Breast epithelium (tissue), 4 donors: ENCODE measurements at regions not wholly inside any gene's neighbourhood (a gene's known extent, or its start where the extent isn't known, plus 50 kb on each side); places are given as distances from the start of the nearest gene placed in this dataset.

Source experiments
- DNase-seq, 2 donors: peaks; one replicate each; pipeline ENCODE4 v3.0.0-alpha.2; 2019; ENCODE audit warnings: low spot score in 2 of 2
- H3K27ac ChIP-seq, 2 donors: fragments of 200-600 bp; sonication (generic) in 1 of 2; one replicate each; pipeline ENCODE4 v1.5.1; 2016 to 2019; ENCODE audit warnings: mild to moderate bottlenecking in 1 of 2
- H3K27me3 ChIP-seq, 2 donors: fragments of 200-600 bp; sonication (generic) in 1 of 2; one replicate each; pipeline versions ENCODE4 v1.5.1 to v1.6.0; 2017 to 2019; ENCODE audit warnings: control low read depth in 1 of 2, mild to moderate bottlenecking in 1 of 2
- H3K36me3 ChIP-seq: fragments of 200-600 bp; one replicate; pipeline ENCODE4 v1.5.1; 2019
- H3K4me1 ChIP-seq, 2 donors: fragments of 200-600 bp; sonication (generic); one replicate each; pipeline ENCODE4 v1.5.1; 2016 to 2019; ENCODE audit warnings: control low read depth in 1 of 2
- H3K4me3 ChIP-seq, 3 donors: fragments of 200-600 bp; sonication (generic); 1 replicate in 2 of 3; 2 replicates in 1 of 3; pipeline ENCODE4 v1.5.1; 2016 to 2019; ENCODE audit warnings: mild to moderate bottlenecking in 3 of 3, moderate library complexity in 2 of 3
- H3K9me3 ChIP-seq, 2 donors: fragments of 200-600 bp; sonication (generic) in 1 of 2; one replicate each; pipeline ENCODE4 v1.5.1; 2016 to 2019; ENCODE audit warnings: control low read depth in 1 of 2
- POLR2A ChIP-seq: fragments of 450-650 bp; IDR thresholded peaks from one replicate; pipeline ENCODE4 v1.6.1; 2016; ENCODE audit warnings: antibody characterized with exemption, mild to moderate bottlenecking, moderate library complexity
- POLR2AphosphoS5 ChIP-seq, 3 donors: sonication (generic); formaldehyde crosslinking; IDR thresholded peaks; one replicate each; pipeline ENCODE4 v1.6.1; 2017; ENCODE audit warnings: antibody characterized with exemption in 3 of 3
- intact Hi-C: fragments of 100-400 bp; cut with DNase I; formaldehyde crosslinking; loops from one replicate; pipeline ENCODE4 v1.15.1; 2023; ENCODE audit warnings: low total_unique reads
- TF ChIP-seq, protein P1 (sequence below), 3 donors: fragments of 450-650 bp; IDR thresholded peaks; one replicate each; pipeline ENCODE4 v1.5.1; 2016 to 2017; ENCODE audit warnings: antibody characterized with exemption in 3 of 3, mild to moderate bottlenecking in 3 of 3, moderate library complexity in 3 of 3

DNA sequence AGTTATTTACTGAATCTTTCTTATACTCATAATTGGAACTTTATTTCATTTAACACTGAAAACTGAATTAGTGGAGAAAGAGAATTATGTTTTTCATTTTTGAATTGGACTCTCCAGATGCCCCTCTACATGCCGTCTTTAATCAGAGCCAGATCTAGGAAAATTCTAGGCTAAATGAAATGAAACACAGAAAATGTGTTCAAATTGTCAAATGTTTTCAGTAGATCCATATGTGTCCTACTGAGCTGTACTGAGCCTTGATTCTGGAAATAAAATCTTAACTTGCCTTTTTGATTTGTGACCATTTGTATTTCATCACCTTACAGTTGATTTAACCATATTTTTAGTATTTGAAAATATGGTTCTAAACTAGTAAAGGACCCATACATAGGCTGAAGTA lies 64.0 kb upstream of the GK2 start:
- Histone ChIP-seq H3K27me3 (no peaks in the 10 kb centered on the region), H3K9me3 (no peaks in the 10 kb centered on the region), H3K4me3 (no peak overlapping the region), H3K27ac (no peak overlapping the region), H3K36me3 (no peaks in the 10 kb centered on the region), H3K4me1 (no peaks in the 10 kb centered on the region)
- intact Hi-C loops, result no loop called here
- DNase-seq, result no peak
- TF ChIP-seq POLR2A, result no peak
- TF ChIP-seq, protein P1, sequence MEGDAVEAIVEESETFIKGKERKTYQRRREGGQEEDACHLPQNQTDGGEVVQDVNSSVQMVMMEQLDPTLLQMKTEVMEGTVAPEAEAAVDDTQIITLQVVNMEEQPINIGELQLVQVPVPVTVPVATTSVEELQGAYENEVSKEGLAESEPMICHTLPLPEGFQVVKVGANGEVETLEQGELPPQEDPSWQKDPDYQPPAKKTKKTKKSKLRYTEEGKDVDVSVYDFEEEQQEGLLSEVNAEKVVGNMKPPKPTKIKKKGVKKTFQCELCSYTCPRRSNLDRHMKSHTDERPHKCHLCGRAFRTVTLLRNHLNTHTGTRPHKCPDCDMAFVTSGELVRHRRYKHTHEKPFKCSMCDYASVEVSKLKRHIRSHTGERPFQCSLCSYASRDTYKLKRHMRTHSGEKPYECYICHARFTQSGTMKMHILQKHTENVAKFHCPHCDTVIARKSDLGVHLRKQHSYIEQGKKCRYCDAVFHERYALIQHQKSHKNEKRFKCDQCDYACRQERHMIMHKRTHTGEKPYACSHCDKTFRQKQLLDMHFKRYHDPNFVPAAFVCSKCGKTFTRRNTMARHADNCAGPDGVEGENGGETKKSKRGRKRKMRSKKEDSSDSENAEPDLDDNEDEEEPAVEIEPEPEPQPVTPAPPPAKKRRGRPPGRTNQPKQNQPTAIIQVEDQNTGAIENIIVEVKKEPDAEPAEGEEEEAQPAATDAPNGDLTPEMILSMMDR (IDR thresholded peaks at IDR 0.05), result no peak
- no peak for TF ChIP-seq POLR2AphosphoS5 (IDR thresholded peaks at IDR 0.05)

DNA sequence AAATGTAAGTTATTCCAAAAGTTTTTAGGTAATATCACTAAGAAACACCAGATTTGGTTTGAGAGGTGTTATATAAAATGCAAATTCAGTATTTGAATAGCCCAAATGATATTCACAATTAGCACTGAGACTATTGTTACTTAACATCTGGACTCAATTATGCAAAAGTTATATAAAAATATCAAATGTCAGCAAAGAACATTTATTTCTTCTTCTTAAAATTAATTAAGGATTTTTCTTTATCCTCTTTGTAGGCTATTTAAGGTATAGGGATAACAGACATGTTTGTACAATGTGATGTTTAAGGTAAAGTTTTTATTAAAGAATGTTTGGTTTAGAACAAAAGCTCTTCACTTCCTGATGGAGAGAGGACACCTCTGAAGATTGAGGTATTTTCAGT lies 63.3 kb upstream of the GK2 start:
- Histone ChIP-seq H3K36me3 (no peaks in the 10 kb centered on the region), H3K9me3 (no peaks in the 10 kb centered on the region), H3K4me3 (no peak overlapping the region), H3K4me1 (no peaks in the 10 kb centered on the region), H3K27ac (no peak overlapping the region), H3K27me3 (no peaks in the 10 kb centered on the region)
- intact Hi-C loops, result no loop called here
- no peak for DNase-seq
- TF ChIP-seq POLR2AphosphoS5 (IDR thresholded peaks at IDR 0.05) (no peak), POLR2A (no peak)

DNA sequence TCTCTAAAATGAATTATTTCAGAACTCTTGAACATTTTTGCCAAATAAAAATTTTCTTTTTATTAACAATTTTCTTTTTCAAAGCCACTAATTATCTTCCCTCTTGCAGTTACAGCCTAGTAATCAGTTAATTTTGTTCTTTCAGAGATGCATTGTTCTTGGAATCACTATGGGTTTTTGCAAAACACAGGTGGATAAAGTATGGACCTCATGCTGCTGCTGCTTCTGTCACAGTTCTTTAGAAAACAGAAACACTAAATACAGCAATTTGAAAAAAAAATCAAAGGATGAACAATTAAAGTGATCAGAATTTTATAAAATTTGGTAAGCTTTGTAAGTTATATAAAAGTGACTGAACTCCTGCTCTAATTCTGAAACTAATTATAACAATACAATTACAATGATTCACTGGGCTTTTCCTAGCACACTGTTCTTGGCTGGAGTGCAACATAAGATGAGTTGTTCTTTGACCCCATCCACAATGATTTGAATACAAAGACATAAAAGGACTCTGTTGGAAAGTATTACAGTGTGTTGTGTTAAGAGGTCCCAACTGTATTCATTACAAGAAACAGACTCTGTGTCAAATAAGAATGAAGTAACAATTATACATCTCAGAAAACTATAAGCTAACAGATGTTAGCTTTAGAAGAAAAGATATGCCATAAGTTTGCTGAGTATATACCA lies 59.4 kb upstream of the GK2 start:
- intact Hi-C loops, result no loop called here
- TF ChIP-seq, protein P1 (IDR thresholded peaks at IDR 0.05), result no peak
- no peak for TF ChIP-seq POLR2A
- no peak for TF ChIP-seq POLR2AphosphoS5 (IDR thresholded peaks at IDR 0.05)
- Histone ChIP-seq H3K9me3 (no peaks in the 10 kb centered on the region), H3K4me1 (no peaks in the 10 kb centered on the region), H3K27ac (no peak overlapping the region), H3K36me3 (no peaks in the 10 kb centered on the region), H3K4me3 (no peak overlapping the region), H3K27me3 (no peaks in the 10 kb centered on the region)
- DNase-seq, result no peak

DNA sequence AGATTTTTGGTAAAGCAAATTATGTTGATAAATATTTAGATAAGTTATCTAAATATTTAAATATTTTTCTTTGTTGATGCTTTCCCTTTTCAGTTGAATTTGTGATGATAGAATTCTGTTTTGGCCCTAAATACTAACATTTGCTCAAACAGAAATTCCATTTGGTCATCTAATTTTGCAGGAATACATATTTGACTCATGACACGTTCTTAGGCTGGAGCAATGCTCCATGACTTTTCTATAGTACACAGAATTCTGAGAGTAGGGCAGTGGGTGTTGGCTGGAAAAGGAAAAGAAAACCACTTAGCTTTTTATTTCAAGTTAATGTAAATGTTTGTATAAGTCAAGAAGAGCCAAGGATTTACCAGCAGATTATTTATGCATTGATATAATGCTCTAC lies 58.6 kb upstream of the GK2 start:
- intact Hi-C loops, result no loop called here
- TF ChIP-seq POLR2AphosphoS5 (IDR thresholded peaks at IDR 0.05) (no peak), POLR2A (no peak)
- TF ChIP-seq, protein P1 (IDR thresholded peaks at IDR 0.05), result no peak
- Histone ChIP-seq H3K27me3 (no peaks in the 10 kb centered on the region), H3K4me3 (no peak overlapping the region), H3K36me3 (no peaks in the 10 kb centered on the region), H3K9me3 (no peaks in the 10 kb centered on the region), H3K27ac (no peak overlapping the region), H3K4me1 (no peaks in the 10 kb centered on the region)
- no peak for DNase-seq
